ENCODE measurements at regions not wholly inside any gene's neighbourhood (a gene's known extent, or its start where the extent isn't known, plus 50 kb on each side); places are given as distances from the start of the nearest gene placed in this dataset.
"Not testable (repeated sequence)": the region's sequence is repeated elsewhere in the genome, so short reads cannot be mapped to it uniquely, and the experiment has no call there.

DNA sequence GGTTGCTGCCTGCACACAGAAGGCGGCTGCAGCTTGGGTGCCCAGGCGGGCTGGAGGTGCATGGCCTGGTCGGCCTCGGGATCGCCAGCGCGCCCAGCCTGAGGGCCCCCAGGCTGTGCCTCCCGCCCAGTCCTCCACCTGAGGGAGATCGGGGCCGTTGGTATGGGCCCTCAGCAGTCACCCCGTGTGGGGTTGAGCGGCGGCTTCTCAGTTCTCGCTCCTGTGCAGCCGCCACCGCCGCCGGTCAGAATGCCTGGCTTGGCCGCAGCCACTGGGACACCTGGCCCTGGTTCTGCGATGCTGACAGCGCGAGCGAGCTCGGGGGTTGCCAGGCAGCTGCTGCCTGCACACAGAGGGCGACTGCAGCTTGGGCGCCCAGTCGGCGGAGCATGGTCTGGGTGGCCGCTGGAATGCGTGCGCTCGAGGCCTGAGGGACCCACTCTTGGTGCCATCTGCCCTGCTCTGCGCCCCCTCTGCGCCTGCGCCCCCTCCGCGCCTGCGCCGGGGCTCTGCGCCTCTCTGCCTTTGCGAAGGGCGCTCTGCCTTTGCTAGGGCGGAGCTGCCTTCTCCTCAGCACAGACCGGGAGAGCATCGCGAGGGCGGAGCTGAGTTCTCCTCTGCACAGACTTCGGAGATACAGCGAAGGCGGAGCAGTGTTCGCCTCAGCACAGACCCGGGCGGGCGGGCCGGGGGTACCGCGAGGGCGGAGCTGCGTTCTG, 84.6 kb upstream of the ZNG1F start:
- H3K4me3 ChIP-seq (ENCODE audit: low read depth, low read length) = peak overlapping the region; percentile 46

DNA sequence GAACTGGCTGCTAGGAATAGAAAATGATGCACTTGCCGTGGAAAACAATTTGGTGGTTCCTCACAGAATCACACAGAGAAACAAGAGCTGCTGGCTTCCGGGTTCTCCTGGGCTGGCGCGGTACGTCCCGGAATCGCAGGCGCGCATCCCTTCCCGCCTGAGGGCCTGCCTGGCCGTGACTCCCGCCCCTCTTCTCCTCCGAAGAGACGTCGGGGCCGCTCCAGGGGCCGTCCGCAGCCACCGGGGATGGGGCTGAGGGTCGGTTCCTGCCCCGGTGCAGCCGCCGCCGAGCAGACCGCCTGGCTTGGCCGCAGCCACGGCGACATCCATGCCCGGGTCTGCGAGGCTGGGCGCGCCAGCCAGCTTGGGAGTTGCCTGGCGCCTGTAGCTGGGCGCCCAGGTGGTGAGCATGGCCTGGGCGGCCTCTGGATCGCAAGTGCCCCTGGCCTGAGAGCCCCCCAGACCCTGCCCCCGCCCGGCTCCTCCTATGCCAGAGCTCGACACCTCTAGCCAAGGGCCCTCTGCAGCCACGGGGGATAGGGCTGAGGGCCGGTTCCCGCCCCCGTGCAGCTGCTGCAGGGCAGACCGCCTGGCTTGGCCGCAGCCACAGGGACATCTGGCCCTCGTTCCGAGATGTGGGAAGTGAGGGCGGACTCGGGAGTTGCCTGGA, 83.9 kb upstream of the ZNG1F start:
- H3K4me3 ChIP-seq (ENCODE audit: low read depth, low read length) = peak overlapping the region; percentile 14; the same call in 1 of the 2 replicates

DNA sequence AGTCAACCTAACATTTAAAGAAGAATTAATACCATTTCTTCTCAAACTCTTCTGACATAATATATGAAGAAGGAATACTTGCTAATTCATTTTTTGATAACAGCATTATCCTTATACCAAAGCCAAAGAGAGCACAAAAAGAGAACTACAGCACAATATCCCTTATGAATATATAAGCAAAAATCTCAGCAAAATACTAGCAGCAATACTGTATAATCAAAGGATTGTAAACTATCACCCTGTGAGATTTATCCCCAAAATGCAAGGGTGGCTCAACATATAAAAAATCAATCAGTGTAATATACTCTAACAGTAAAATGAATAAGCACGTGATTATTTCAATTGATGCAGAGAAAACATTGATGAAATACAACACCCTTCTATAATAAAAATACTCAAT, 81.9 kb upstream of the ZNG1F start:
- not testable (repeated sequence) for H3K4me3 ChIP-seq (ENCODE audit: low read depth, low read length)

DNA sequence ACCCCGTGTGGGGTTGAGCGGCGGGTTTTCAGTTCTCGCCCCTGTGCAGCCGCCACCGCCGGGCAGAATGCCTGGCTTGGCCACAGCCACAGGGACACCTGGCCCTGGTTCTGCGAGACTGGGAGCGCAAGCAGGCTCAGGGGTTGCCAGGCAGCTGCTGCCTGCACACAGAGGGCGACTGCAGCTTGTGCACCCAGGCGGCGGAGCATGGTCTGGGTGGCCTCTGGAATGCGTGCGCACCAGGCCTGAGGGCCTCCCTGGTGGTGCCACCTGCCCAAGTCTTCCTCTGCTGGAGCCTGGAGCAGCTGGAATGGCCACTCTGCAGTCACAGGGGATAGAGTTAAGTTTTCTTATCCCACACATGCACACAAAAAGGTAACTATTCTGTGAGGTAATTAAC, 80.4 kb upstream of the ZNG1F start:
- H3K4me3 ChIP-seq (ENCODE audit: low read depth, low read length) = not testable (repeated sequence)

DNA sequence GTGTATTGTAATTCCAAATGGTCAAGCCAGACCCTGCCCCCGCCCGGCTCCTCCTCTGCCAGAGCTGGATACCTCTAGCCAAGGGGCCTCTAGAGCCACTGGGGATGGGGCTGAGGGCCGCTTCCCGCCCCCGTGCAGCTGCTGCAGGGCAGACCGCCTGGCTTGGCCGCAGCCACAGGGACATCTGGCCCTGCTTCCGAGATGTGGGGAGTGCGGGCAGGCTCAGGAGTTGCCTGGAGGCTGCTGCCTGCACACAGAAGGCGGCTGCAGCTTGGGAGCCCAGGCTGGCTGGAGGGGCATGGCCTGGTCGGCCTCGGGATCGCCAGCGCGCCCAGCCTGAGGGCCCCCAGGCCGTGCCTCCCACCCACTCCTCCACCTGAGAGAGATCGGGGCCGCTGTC, 79.9 kb upstream of the ZNG1F start:
- not testable (repeated sequence) for H3K4me3 ChIP-seq (ENCODE audit: low read depth, low read length)

DNA sequence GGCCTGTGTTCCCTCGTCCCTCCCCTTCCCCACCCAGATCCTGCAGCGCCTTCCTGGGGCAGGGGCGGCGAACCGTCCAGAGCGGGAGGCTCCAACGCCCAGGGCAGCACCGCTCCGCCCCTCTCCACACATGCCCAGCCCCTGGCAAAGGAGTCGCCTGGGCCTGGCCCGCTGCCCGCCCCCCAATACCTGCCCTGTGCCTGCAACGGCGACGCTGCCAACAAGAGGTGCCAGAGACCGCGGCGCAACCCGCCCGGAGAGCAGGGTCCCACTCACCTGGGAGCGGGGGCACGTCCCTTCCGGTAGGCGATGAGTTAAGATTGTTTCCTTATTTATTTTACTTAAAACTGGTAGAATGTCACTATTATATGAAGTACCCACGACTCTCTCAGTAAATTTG, 77.5 kb upstream of the ZNG1F start:
- H3K4me3 ChIP-seq (ENCODE audit: low read depth, low read length) = not testable (repeated sequence)

DNA sequence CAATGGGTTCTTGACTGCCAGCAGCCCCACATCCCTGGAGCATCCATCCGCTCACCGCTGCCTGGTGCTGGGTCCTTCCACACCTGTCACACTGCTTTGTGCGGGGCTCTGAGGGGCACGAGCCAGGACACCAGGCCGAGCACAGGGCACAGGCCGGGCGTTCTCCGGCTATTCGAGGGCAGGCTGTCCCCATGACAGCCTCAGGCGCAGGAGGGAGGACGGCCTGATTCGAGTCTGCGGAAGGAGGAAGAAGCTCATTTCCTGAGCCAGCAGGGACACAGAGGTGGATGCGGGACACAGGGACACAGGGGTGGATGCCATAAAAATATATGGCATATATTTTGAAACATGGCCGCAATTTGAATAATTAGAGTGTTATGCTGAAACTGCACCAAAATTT, 76.9 kb upstream of the ZNG1F start:
- H3K4me3 ChIP-seq (ENCODE audit: low read depth, low read length) = not testable (repeated sequence)

DNA sequence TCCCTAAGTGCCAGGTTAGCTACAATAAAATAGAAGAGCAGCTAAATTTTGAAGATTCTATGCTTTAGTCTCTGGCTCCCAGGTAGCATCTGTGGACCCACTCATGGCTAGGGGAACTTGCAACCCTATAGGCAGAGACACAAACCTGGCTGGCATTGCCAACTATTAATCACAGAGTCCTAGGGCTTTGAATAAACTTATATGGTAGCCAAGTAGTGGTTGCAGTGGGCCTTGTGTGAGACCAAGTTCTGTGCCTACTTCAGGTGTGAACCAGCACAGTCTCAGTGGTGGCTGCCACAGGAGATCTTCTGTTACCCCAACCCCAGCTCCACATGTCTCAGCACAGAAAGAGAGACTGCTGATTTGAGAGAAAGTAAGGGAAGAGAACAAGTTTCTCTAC, 62.9 kb upstream of the ZNG1F start:
- H3K4me3 ChIP-seq (ENCODE audit: low read depth, low read length) = not testable (repeated sequence)

DNA sequence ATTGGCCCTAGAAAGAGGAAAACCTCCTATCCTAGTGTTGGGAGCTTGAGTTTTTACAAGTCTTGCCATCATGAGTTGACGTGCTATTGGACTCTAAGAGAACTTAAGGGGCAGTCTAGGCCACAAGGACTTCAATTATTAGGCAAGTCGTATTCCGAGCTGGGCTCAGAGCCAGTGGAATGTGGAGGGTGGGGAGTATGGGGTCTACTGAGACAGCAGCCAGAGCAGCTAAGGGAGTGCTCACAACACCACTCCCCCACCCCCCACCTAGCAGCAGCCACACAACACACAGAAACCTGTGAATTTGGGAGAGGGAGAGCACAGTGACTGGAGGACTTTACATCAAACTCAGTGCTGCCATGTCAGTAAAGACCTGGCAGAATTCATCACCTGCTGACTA, 62.0 kb upstream of the ZNG1F start:
- H3K4me3 ChIP-seq (ENCODE audit: low read depth, low read length) = not testable (repeated sequence)

DNA sequence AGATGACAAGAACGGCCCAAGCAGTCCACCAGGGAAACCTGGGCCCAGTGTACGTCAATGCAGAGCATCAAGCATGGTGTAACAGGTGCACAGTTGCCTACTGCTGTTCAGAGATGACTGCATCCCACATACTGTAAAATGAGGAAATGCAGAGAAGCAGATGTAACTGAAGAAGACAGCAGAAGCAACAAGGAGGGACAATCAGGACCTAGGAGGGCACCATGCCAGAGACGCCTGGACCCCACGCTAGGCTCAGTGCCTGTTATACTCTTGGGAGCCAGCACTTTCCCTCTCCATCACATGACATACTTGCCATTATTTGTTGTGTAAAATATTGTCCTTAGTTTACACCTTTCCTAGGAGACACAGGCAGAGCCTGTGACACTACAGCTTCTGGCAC, 57.6 kb upstream of the ZNG1F start:
- H3K4me3 ChIP-seq (ENCODE audit: low read depth, low read length) = not testable (repeated sequence)
